ENCODE measurements at regions not wholly inside any gene's neighbourhood (a gene's known extent, or its start where the extent isn't known, plus 50 kb on each side); places are given as distances from the start of the nearest gene placed in this dataset.
A peak's percentile ranks its signal among the peaks of the same experiment; 100 is the strongest.
"Not testable (repeated sequence)": the region's sequence is repeated elsewhere in the genome, so short reads cannot be mapped to it uniquely, and the experiment has no call there.

- H3K4me3 ChIP-seq, result no peak overlapping the region
- no peak for TF ChIP-seq CTCF (IDR thresholded peaks at IDR 0.05)
- intact Hi-C loops (cut with DNase I), result no loop called here
- H3K27me3 ChIP-seq, result no peaks in the 10 kb centered on the region
- DNase-seq, result no peak
- no peaks in the 10 kb centered on the region for H3K9me3 ChIP-seq
- H3K36me3 ChIP-seq, result no peaks in the 10 kb centered on the region
- H3K4me1 ChIP-seq, result no peaks in the 10 kb centered on the region
- no peak overlapping the region for H3K9ac ChIP-seq (ENCODE audit: low read depth in 2 of 2, low read length in 2 of 2)
- no peak overlapping the region for H3K27ac ChIP-seq
Measured at GRCh38 chr3:88478460-88478859, 328.7 kb downstream of the C3orf38 start.

GRCh38 chr3:88480822-88481221, 331.1 kb downstream of the C3orf38 start:
- no peak overlapping the region for H3K4me3 ChIP-seq

GRCh38 chr3:88485001-88485400, 335.2 kb downstream of the C3orf38 start:
- Histone ChIP-seq H3K27ac (no peak overlapping the region), H3K36me3 (no peaks in the 10 kb centered on the region), H3K9ac (ENCODE audit: low read depth in 2 of 2, low read length in 2 of 2) (no peak overlapping the region), H3K9me3 (no peaks in the 10 kb centered on the region), H3K4me1 (no peaks in the 10 kb centered on the region), H3K27me3 (no peaks in the 10 kb centered on the region), H3K4me3 (no peak overlapping the region)
- intact Hi-C loops (cut with DNase I), result no loop called here
- DNase-seq, result no peak
- TF ChIP-seq CTCF (IDR thresholded peaks at IDR 0.05), result no peak

More at GRCh38 chr3:88480822-88481221, 331.1 kb downstream of the C3orf38 start:
- no peak overlapping the region for H3K9ac ChIP-seq (ENCODE audit: low read depth in 2 of 2, low read length in 2 of 2)
- intact Hi-C loops (cut with DNase I), result no loop called here
- no peak for TF ChIP-seq CTCF (IDR thresholded peaks at IDR 0.05)
- no peaks in the 10 kb centered on the region for H3K36me3 ChIP-seq
- H3K4me1 ChIP-seq, result no peaks in the 10 kb centered on the region
- no peak overlapping the region for H3K27ac ChIP-seq
- DNase-seq, result no peak
- no peaks in the 10 kb centered on the region for H3K27me3 ChIP-seq
- no peaks in the 10 kb centered on the region for H3K9me3 ChIP-seq

GRCh38 chr3:88508818-88509217, 359.1 kb downstream of the C3orf38 start:
- not testable (repeated sequence) for DNase-seq, H3K27ac ChIP-seq
- H3K4me3 ChIP-seq, result peak overlapping the region; percentile 4

GRCh38 chr3:88509582-88509981, 359.8 kb downstream of the C3orf38 start:
- DNase-seq, result no peak

More at GRCh38 chr3:88508818-88509217, 359.1 kb downstream of the C3orf38 start:
- intact Hi-C loops (cut with DNase I); H3K9ac ChIP-seq (ENCODE audit: low read depth in 2 of 2, low read length in 2 of 2); H3K27me3 ChIP-seq; H3K36me3 ChIP-seq; H3K4me1 ChIP-seq; H3K9me3 ChIP-seq: not testable (repeated sequence)

GRCh38 chr3:88528494-88528893, 378.7 kb downstream of the C3orf38 start:
- DNase-seq, result no peak
- no peak for TF ChIP-seq CTCF (IDR thresholded peaks at IDR 0.05)
- Histone ChIP-seq H3K4me3 (no peak overlapping the region), H3K9ac (ENCODE audit: low read depth in 2 of 2, low read length in 2 of 2) (no peak overlapping the region), H3K4me1 (no peaks in the 10 kb centered on the region), H3K9me3 (no peaks in the 10 kb centered on the region), H3K36me3 (no peaks in the 10 kb centered on the region), H3K27ac (no peak overlapping the region), H3K27me3 (no peaks in the 10 kb centered on the region)
- intact Hi-C loops (cut with DNase I), result no loop called here

More at GRCh38 chr3:88509582-88509981, 359.8 kb downstream of the C3orf38 start:
- Histone ChIP-seq H3K4me1 (no peaks in the 10 kb centered on the region), H3K36me3 (no peaks in the 10 kb centered on the region), H3K27me3 (no peaks in the 10 kb centered on the region), H3K9ac (ENCODE audit: low read depth in 2 of 2, low read length in 2 of 2) (no peak overlapping the region), H3K27ac (no peak overlapping the region), H3K4me3 (no peak overlapping the region), H3K9me3 (no peaks in the 10 kb centered on the region)
- intact Hi-C loops (cut with DNase I), result no loop called here
- TF ChIP-seq CTCF (IDR thresholded peaks at IDR 0.05), result no peak
